GM18951 (cell line): ENCODE measurements at regions not wholly inside any gene's neighbourhood (a gene's known extent, or its start where the extent isn't known, plus 50 kb on each side); places are given as distances from the start of the nearest gene placed in this dataset.

ENCODE experiments used
- POLR2A ChIP-seq: IDR thresholded peaks from 4 replicates; pipeline ENCODE4 v1.6.1; 2011; ENCODE audit warnings: mild to moderate bottlenecking; ENCODE audit not compliant: insufficient read length, insufficient read depth; ENCODE audit errors: extremely low read depth
- in situ Hi-C: fragments of 300-500 bp; cut with MboI; formaldehyde crosslinking; loops from one replicate; pipeline ENCODE4 v1.12.0; 2022; ENCODE audit warnings: low sequenced_read_pairs, mixed read lengths, inconsistent platforms; ENCODE audit not compliant: unreplicated experiment

DNA sequence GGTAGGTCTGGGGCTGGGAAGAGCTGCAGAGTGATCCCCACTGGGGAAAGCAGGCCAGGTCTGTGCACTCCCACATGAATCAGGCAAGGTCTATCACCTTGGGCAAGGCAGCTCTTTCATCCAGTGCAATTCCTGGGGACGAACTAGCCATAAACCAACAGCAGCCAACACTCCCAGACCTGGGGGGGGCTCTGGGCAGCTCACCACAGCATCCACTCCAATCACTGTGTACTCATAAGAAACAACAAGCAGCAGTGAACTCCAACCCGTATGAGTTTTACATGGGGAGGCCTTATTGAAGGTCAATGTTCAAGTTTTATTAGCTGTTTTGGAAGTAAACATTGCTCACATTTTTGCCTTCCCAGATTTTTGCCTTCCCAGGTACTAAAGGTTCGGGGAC is 157.4 kb upstream of the NAV2 start:
- in situ Hi-C loops: no loop called here
- TF ChIP-seq POLR2A: no peak

GRCh38 chr11:19553683-19554333 is 158.8 kb upstream of the NAV2 start:
- in situ Hi-C loops: no loop called here
- no peak for TF ChIP-seq POLR2A

GRCh38 chr11:19552656-19553260 is 159.9 kb upstream of the NAV2 start:
- in situ Hi-C loops: no loop called here
- no peak for TF ChIP-seq POLR2A

- in situ Hi-C loops: no loop called here
These were observed 160.5 kb upstream of the NAV2 start for GRCh38 chr11:19552161-19552560.

DNA sequence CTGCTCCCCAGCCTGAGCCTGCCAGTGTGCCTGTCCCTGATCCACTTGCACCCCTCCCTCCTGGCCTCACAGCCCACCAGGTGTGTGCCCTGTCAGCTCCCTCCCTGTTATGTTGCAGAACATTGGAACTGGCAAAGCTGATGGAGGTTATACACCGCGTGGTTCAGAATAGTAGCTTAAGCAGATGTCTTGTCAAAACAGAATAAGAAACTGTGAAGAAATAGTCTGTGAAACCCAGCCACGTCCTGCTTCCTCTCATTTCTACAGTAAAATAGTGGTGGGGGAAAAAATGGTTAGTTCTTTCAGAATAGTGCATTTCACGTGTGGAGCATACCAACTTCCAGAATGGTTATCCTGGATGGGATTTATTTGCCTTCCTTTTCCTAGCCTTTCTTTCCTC is 161.2 kb upstream of the NAV2 start:
- no peak for TF ChIP-seq POLR2A
- in situ Hi-C loops: no loop called here

More at GRCh38 chr11:19552161-19552560, 160.5 kb upstream of the NAV2 start:
- no peak for TF ChIP-seq POLR2A

- no peak for TF ChIP-seq POLR2A
- in situ Hi-C loops: loop anchor here (10.0 to 25.0 kb wide), 2 partner anchors 210 to 472 kb away; no protein-coding TSS in a partner anchor
These were observed 165.6 kb upstream of the NAV2 start for GRCh38 chr11:19547044-19547443.

DNA sequence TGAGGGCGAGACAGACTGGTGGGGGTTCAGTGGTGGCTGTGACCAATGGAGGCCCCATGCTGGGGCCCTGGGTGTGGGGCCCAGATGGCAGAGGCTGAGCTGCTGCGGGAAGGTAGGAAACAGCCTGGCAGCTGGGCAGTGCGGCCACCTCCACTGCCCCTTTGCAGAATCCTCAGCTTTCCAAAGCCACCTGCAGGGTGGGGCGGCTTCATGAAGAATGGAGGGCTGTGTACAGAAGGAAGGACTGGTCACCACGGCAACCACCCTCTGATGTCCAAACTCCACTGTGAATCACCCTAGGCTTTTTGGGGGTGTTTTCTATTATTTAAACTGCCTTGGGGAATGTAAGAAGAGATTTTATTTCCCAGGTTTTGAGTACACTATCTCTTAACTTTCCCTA is 166.3 kb upstream of the NAV2 start:
- TF ChIP-seq POLR2A: no peak
- in situ Hi-C loops: loop anchor here (10.0 to 25.0 kb wide), 2 partner anchors 209 to 472 kb away; no protein-coding TSS in a partner anchor

GRCh38 chr11:19541521-19542049 is 171.1 kb upstream of the NAV2 start:
- TF ChIP-seq POLR2A: no peak
- in situ Hi-C loops: loop anchor here (10.0 to 25.0 kb wide), 2 partner anchors 204 to 467 kb away; no protein-coding TSS in a partner anchor

DNA sequence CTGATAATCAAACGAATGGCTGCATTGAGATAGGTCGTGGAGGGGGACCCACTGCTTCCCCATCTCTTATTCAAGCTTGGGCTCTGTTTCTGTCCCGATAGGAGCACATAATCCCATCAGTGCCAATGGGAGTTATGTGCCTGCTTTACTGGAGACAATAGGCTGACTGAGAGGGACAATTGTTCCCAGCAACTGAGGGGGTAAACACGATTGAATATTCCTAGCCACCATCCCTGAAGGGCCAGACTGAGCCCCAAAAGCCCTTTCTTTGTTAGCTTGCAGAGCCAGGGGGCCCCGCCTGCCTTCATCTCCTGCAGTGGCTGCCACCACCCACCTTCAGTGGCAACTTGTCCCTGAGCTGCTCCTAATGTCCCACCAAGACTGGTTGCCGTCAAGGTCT is 172.8 kb upstream of the NAV2 start:
- TF ChIP-seq POLR2A: no peak
- in situ Hi-C loops: loop anchor here (10.0 to 25.0 kb wide), 2 partner anchors 203 to 465 kb away; no protein-coding TSS in a partner anchor

DNA sequence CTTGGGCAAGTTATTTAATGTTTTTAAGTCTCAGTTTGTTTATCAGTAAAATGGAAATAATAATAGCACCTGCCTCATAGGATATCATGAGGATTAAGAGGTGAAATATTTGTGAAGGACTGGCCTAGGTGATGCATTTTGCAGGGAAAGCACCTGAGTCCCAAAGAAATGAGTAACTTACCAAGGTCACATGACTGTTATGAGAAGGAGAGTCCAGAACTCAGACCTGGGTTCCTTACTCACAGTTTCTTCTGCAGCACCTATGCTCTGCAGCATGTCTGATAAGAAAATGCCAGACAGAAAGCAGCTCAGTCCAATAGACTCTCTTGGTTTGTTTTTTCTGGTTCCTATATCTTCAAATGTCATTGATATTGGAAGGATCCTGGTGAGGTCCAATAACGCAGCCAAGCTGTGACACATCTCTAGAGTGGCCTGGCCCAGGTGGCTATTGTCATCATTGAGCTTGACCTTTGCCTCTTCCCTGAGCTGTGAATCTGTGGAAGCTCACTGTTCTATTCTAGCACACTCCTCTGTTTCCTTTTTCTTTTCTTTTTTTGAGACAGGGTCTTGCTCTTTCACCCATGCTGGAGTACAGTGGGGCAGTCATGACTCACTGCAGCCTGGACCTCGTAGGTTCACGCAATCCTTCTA is 174.7 kb upstream of the NAV2 start:
- in situ Hi-C loops: loop anchor here (25.0 kb wide), 1 partner anchor 201 kb away; no protein-coding TSS in a partner anchor
- TF ChIP-seq POLR2A: no peak

- TF ChIP-seq POLR2A: no peak
- in situ Hi-C loops: loop anchor here (25.0 kb wide), 1 partner anchor 199 kb away; no protein-coding TSS in a partner anchor
These were observed 176.5 kb upstream of the NAV2 start for GRCh38 chr11:19536131-19536530.

- TF ChIP-seq POLR2A: no peak
- in situ Hi-C loops: loop anchor here (25.0 kb wide), 1 partner anchor 193 kb away; no protein-coding TSS in a partner anchor
These were observed 182.1 kb upstream of the NAV2 start for GRCh38 chr11:19530505-19530904.

DNA sequence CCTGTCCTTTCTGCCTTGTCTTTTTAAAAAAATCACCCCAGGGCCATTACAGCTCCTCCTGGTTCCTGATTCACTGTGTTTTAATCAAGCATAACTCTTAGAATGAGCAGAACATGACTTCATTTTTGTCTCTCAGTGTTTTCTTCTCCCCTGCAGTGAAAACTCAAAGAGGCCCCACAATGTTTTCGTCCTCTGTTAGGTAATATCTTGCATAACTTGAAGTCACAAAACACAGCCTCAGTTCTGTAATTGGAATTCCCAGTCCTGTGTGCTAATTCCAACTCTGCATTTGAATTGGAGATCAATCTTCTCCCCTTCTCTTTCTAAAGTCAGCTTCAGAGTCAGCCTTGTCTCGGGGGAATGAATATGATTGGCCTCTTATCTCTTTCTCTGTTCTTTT is 186.5 kb upstream of the NAV2 start:
- in situ Hi-C loops: loop anchor here (25.0 kb wide), 1 partner anchor 189 kb away; no protein-coding TSS in a partner anchor
- TF ChIP-seq POLR2A: no peak
